ENCODE measurements at regions not wholly inside any gene's neighbourhood (a gene's known extent, or its start where the extent isn't known, plus 50 kb on each side); places are given as distances from the start of the nearest gene placed in this dataset.

DNA sequence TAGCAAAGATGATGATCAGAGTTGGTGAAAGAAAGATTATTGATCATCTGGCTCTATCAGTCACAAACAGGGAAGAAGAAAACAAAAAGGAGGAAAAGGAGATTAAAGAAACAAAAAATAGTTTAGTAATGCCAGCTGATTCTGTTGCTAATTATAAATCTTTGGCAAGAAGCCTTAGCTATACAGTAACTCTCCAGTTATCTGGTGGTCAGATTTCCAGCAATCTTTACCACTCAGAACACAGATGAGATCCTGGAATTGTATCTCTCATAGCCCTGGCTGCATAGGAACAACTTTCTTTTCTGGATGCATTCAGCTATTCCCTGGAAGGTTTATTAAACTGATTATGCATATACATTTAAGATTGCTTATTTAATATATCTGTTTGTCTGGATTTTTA lies 256.8 kb upstream of the ZEB2 start:
- TF ChIP-seq, protein P1, sequence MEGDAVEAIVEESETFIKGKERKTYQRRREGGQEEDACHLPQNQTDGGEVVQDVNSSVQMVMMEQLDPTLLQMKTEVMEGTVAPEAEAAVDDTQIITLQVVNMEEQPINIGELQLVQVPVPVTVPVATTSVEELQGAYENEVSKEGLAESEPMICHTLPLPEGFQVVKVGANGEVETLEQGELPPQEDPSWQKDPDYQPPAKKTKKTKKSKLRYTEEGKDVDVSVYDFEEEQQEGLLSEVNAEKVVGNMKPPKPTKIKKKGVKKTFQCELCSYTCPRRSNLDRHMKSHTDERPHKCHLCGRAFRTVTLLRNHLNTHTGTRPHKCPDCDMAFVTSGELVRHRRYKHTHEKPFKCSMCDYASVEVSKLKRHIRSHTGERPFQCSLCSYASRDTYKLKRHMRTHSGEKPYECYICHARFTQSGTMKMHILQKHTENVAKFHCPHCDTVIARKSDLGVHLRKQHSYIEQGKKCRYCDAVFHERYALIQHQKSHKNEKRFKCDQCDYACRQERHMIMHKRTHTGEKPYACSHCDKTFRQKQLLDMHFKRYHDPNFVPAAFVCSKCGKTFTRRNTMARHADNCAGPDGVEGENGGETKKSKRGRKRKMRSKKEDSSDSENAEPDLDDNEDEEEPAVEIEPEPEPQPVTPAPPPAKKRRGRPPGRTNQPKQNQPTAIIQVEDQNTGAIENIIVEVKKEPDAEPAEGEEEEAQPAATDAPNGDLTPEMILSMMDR (IDR thresholded peaks at IDR 0.05): no peak
- no peak for TF ChIP-seq POLR2A (IDR thresholded peaks at IDR 0.05)

Measured in uterus (tissue), 2 donors.